Stimulated activated CD8-positive, alpha-beta memory T cell treated with anti-CD3 and anti-CD28 coated beads, Interleukin-4, amount 100 ng/mL, for 24 hours (primary cell): ENCODE measurements at regions not wholly inside any gene's neighbourhood (a gene's known extent, or its start where the extent isn't known, plus 50 kb on each side); places are given as distances from the start of the nearest gene placed in this dataset.
"Not testable (repeated sequence)": the region's sequence is repeated elsewhere in the genome, so short reads cannot be mapped to it uniquely, and the experiment has no call there.

ENCODE experiments used
- DNase-seq: peaks from one replicate; pipeline ENCODE4 v3.0.0-alpha.2; 2020; ENCODE audit warnings: low read depth

DNA sequence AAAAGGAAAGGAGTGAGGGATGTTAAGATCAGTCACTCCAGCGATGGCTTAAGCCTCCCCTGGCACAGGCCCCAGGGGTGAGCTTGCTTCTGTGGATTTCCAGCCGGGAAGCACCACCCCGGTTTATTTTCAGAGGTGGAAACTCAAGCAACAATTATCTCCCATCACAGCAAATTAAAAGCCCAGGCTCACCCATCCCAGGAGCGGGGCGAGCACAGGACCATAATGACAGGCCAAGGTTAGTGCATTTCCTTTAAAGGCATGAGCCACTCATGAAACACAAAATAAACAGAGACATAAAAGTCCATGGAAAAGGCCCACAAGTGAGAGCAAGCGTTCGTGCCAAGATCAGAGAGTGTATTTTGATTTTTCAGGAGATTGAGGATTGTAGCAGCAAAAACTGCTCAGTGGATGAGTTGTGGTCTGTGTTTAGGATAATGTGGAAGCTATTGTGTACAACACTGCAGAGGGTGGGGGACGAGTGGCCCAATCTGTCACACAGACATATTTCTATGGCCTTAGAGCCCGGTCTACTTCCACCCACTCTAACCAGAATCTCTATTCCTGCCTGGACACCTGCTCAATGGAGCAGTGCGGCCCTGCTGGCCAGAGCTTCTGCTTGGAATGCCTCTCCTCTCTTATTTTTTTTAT lies 111.4 kb upstream of the CDC42EP3 start:
- no peak for DNase-seq

DNA sequence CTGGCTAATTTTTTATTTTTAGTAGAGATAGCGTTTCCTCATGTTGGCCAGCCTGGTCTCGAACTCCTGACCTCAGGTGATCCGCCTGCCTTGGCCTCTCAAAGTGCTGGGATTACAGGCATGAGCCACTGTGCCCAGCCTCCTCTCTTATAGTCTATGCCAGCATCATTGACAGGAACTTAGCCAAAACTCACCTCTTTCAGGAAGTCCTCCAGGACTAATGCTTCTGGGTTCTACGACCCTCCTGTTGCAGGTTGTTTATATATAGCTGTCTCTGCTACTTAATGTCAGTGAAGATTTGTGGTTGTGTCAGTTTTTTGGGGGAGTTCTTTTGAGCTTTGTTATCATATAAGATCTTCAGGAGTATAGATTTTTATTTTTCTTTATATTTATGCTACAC lies 112.1 kb upstream of the CDC42EP3 start:
- DNase-seq: no peak

DNA sequence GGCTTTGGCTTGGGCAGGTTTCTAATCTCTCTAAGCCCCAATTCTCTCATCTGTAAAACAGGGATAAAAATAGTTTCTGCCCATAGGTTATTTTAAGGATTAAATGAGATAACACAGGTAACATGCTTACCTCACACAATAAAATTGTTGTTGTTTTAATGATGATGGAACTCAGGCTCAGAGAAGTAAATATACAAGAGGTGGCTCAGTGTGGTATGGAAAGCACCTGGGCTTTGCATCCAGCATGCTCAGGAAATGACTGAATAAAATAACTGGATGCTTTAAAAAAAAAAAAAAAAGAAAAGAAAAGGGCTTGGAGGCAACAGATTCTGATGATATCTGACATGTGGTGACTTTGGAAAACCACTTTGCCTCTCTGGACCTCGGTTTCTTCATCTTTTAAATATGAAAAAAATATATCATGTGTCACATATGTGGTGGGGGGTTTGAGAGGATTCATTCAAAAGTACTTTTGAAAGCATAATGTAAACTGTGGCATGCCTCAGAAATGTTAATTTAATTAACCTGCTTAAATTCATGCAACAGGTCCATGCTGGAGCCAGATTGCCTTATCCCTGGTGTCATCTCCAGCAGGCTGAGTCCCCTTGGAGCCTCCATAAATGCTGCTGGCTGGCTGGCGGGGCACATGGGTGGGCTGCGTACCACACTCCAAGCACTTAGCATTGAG lies 112.8 kb upstream of the CDC42EP3 start:
- DNase-seq: no peak

DNA sequence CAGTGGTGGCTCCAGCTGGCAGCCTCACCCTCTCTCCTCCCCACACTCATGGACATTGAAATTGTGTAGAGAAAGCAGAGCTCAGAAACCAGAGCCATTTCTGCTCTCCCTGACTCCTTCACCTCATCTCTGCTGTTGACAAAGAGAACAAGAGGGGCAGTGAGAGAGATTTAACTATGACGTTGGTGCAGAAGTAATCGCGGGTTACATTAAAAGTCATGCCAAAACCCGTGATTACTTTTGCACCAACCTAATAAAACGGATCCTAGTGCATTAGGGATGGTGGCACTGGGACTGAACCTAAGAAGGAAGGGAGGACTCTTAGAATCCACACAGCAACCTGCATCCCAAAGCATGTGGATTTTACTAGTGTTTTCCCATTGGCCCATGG lies 113.3 kb upstream of the CDC42EP3 start:
- DNase-seq: no peak

DNA sequence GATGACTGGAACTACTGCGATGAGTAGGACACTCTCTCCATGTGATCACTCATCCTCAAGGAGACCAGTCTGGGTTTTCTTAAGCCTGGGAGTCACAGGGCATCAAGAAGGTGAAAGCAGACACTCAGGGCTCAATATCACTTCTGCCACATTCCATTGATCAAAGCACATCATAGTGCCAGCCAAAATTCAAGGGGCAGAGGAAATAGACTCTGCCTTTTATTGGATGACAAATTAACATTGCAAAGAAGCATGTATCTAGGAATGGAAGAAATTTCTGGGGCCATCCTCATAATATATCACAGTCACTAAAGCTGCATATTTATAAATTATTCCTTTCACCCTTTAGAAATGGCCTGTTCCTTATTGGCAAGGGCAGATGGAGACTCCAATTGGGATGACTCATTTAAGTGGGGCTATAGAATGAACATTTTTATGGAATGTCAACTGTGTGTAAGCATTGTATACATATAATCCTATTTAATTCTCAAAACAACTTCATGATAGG lies 114.8 kb upstream of the CDC42EP3 start:
- DNase-seq: no peak

DNA sequence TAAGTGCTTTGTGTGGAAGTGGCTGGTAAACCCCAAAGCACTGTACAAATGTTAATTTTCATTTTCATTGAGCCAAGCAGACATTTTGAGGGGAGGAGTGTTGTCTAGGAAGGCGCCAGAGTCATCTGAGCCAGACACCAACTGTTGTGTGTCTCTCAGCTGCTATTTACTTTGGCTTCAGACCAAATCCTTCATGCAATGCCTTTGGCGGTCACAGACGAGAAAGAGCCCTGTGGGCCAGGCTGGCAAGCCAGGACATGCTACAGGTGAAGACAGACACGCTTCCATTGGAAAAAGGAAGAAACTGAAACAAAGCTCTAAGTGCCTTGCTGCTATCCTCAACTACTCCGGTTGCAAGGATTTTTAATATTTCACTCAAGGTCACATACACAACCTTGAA lies 115.4 kb upstream of the CDC42EP3 start:
- DNase-seq: no peak

DNA sequence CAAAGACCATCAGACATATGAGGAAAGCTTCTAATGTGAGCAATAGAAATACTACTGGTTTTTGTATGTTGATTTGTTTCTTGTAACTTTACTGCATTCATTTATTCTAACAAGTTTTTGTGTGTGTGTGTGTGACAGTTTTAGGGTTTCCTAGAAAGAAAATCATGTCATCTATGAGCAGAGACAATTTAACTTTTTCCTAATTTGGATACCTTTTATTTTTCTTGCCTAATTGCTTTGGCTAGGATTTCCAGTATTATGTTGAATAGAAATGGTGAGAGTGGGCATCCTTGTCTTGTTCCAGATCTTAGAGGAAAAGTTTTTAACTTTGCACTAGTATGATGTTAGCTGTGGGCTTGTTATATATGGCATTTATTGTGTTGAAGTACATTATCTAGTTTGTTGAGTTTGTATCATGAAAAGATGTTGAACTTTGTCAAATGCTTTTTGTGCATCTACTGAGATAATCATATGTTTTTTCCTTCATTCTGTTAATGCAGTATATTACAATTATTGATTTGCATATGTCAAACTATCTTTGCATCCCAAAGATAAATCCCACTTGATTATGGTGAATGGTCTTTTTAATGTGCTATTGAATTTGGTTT lies 117.3 kb upstream of the CDC42EP3 start:
- DNase-seq: no peak

DNA sequence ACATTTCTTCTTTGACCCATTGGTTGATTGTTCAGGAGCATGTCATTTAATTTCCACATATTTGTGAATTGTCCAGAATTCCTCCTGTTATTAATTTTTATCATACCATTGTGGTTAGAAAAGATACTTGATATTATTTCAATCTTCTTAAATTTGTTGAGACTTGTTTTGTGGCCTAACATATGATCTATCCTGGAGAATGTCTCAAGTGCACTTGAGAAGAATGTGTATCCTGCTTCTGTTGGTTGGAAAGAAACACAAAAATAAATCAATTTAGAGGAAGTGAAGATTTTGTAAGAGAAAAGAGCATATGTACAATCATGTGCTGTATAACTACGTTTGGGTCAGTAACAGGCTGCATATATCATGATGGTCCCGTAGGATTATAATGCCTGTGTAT lies 118.6 kb upstream of the CDC42EP3 start:
- DNase-seq: no peak

DNA sequence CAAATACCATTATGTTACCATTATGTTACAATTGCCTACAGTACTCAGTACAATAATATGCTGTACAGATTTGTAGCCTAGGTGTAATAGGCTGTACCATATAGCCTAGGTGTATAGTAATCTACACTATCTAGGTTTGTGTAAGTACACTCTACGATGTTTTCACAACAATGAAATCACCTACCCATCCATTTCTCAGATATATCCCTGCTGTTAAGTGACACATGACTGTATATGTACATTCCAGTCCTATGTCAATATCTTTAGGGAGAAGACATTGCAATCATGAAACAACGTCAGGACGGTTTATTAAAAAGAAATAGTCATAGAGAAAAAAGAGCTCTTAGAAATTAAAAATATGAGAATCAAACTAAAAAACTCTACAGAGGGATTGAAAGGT lies 119.0 kb upstream of the CDC42EP3 start:
- DNase-seq: no peak

DNA sequence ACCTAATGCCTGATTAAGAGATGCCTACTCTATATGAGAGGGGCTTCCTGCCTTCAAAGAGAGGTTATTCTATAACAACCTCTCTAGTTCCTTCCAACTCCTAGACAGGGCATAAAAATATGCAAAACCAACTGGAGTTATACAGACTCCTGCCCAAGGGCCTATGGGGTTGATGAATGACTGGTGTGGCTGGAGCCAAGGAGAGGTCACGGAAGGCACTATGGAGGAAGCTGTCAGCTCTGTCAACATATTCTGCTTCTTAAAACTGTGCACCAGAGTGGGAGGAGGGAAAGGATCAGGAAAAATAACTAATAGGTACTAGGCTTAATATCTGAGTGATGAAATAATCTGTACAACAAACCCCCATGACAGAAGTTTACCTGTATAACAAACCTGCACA lies 120.9 kb upstream of the CDC42EP3 start:
- no peak for DNase-seq

DNA sequence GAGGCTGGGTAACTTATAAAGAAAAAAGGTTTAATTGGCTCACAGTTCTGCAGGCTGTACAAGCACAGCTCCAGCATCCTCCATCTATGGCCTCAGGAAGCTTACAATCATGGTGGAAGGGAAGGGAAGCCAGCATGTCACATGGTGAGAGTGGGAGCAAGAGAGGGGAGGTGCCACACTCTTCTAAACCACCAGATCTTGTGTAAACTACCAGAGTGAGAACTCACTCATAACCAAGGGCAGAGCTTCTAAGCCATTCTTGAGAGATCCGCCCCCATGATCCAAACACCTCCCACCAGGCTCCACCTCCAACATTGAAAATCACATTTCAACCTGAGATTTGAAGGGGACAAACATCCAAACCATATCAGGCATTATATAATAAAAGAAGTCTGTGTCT lies 121.6 kb upstream of the CDC42EP3 start:
- no peak for DNase-seq

DNA sequence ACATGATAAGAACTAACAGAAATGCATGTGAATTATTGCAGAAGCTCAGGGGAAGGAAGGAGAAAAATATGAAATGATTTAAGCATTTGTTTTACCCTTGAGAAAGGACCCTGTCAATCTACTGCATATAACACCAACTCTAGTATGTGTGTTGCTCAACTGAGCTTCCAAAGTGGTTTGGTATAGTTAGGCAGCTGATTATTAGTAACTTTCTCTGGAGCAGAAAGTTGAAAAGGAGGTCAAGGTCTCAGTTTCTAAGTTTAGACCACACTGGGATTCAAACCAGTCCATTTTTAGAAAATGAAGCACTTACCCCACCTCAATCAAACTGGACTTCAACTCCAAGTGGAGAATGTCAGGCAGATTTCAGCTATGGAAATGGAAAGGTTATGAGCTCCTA lies 123.3 kb upstream of the CDC42EP3 start:
- no peak for DNase-seq

DNA sequence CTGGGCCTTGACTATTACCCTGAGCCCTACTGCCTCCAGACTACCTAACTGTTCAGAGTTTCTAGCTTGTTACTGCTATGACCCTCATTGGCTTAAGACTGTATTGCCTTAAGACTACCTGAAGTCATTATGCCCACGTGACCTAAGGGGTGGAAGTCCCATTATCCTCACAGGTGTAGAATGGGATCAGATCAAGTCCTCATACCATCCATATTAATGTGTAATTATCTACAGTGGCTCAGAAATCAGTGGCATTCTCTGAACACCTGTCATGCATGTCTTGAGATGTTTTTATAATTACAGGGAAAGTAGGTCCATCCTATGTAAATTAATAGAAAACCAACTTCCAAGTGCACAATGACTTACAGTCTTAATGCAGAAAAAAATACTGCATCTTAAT lies 124.0 kb upstream of the CDC42EP3 start:
- DNase-seq: no peak

DNA sequence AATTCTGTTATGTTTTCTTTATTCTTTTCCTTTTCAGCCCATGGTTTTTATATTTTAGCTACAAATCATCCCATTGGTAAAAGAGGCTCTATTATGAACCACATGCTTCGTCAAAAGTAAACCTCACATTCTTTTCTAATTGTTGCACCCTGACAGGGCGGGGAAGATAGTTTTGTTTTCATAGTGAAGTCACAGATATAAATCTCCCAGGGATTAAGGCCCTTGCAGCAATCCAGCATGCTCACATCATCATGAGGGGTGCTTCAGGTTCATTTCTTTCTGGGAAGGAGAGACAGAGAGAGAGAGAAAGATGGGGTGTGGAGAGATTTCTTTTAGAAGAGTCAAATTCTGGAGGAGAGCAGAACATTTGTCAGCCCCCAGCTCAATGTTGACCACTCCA lies 124.5 kb upstream of the CDC42EP3 start:
- no peak for DNase-seq

DNA sequence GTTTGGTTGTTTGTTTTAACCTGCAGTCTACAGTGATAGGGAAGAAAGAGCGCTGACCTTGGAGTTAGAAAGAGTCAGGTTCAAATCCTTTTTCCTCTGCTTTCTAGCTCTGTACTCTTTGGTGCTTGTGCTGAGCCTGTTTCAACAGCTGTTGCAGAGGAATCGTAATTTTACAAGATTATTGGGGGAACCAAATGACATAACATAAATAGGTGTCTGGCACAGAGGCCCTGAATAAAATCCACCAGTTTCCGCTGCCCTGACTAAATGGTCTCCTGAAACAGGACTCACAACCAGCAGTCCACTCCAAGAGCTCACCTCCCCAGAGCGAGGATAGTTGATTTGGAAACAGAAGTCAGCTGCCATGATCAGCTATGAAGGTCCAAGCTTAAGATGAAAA lies 125.0 kb upstream of the CDC42EP3 start:
- no peak for DNase-seq

DNA sequence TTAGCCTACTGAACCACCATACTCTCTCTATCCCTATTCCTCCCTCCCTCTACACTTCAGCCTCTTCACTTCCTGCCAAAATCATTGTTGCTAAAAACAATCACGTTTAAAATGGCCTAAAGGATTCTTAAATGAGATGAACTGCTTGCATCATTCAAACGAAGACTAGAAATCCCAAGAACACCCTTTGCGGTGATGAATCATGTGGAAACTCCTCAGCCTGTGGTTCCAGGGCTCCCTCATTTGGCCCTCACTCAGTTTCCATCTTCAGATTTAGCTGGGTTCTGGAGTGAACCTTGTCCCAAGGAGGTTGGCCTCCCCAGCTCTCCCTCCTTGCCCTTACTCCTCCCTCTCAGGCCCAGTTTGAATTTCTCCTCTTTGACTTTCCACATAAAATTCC lies 125.6 kb upstream of the CDC42EP3 start:
- no peak for DNase-seq

DNA sequence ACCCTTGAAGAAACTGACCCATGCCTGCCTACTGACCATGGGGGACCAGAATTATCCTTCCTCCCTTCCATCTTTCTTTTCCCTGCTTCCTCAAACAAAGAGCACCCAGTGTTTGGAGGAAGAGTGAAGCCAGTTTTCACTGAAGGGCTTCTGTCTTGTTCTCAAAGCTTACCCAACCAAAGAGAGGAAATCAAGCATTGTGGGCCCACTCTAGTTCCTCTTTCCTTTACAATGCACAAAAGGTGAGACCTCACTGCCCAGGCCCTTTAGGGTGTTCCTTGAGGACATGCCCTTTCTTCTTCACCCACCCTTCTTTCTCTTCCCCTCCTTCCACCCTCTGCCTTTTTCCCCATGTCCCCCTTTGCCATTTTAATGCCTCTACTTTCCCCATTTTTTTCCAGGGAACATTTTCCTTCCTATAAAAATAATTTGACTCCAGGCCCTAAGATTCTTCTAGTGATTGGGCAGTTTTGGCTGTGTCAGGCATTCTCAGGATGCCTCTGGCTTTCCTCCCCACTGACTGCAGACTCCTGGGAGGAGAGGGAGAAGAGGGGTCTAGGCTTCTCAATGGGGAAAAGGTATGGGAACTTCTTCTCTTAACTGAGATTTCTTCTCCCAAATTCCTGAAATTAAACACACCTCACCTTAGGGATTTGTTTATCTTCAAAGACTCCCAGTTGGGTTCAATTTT lies 126.6 kb upstream of the RMDN2 start:
- no peak for DNase-seq

DNA sequence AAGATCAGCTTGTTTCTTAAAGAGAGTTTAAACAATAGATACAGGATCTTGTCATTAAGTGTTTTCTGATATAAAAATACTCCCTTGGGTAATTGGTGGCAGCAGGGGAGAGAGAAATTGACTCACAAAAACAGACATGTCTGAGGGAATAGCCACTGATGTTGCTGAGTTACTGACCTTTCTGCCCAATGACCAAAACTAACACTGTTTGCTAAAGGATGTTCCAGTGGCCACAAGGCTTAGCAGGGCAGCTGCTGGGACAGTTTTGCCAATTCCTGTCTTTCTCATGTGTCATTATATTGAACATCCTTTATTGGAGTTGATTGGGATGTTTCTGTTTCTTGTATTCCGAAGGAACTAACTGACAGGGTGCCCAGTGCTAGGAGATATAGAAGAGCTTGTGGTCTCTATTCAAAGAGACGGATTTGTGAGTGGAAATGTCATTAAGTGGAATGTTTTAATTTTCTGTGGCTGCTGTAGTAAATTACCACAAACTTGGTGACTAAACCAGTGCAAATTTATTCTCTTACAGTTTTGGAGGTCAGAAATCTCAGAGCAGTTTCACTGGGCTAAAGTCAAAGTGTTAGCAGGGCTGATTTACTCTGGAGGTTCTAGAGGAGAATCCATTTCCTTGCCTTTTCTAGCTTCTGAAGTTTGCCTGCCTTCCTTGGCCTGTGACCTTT lies 124.8 kb upstream of the RMDN2 start:
- DNase-seq: no peak

DNA sequence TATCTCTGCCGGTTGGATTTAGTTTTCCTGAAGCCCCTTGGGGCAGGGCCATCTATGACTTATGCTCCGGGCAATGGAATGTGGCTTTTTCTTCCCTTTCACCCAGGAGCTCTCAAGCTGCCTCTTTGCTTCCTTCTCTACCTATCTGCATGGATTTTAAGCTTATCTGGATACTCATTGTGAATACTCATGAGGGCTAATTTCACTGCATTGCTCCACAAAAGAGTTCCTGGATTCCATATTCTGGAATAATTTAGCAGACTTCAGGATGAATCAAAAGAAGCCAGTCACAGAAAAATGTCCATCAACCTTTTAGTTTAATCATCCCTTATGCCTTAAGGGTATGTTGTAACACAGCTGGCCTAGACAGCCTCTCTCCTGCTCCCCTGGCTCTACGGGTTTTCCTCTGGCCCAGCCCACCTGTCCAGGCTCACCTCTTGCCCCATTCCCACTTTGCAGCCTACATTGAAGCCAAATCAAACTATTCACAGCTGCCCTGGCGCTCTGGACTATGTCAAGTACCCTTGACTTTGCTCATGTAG lies 122.8 kb upstream of the RMDN2 start:
- DNase-seq: no peak

DNA sequence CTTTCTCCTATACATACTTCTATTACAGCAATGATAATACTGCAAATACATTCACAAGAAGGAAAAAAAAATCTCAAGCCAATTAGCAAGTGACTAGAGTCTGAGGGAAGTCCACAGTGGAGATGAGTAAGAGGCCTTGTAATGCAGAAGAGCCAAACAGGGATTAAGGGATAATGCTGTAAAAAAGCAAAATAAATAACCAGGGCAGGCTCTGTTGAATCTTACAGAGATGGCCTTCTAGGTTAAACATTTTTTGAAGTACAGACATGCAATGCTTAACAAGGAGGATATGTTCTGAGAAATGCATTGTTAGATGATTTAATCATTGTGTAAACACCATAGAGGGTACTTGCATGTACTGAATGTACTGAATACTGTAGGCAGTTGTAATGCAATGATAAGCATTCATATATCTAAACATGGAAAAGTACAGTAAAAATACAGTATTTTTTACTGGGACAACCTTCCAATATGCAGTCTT lies 122.1 kb upstream of the RMDN2 start:
- DNase-seq: no peak

DNA sequence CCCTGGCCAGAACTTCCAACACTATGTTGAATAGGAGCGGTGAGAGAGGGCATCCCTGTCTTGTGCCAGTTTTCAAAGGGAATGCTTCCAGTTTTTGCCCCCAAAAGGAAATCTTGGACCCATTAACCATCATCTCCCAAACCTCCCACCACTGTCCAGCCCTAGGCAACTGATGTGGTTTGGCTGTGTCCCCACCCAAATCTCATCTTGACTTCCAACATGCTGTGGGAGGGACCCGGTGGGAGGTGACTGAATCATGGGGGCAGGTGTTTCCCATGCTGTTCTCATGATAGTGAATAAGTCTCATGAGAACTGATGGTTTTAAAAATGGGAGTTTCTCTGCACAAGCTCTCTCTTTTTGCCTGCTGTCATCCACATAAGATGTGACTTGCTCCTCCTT lies 119.1 kb upstream of the RMDN2 start:
- DNase-seq: not testable (repeated sequence)

DNA sequence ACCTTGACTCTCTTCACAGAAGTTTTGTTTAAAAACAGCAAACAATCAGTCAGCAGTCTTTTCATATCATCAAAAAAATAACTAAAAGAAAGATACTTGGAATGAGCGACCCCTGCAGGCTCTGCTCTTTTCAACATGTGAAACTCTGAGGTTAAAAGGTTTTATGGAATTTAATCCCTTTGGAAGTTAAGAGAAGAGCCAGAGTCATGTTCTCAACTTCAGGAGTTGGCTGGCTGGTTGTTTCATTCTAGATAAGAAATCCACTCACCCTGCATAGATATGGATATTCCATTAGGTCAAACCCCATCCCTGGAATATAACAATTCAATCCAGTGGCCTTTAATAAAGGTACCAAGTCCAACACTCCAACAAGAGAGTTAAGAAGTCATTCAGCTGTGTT lies 115.6 kb upstream of the RMDN2 start:
- no peak for DNase-seq
